MG63 (cell line): ENCODE measurements at regions not wholly inside any gene's neighbourhood (a gene's known extent, or its start where the extent isn't known, plus 50 kb on each side); places are given as distances from the start of the nearest gene placed in this dataset.
A peak's percentile ranks its signal among the peaks of the same experiment; 100 is the strongest.

ENCODE experiments used
- DNase-seq: peaks from one replicate; pipeline ENCODE4 v3.0.0-alpha.2; 2020
- H3K27me3 ChIP-seq: fragments of 250-450 bp; sonication (Bioruptor Pico); 2 replicates; pipeline ENCODE4 v1.5.1; 2020; ENCODE audit warnings: mild to moderate bottlenecking, moderate library complexity
- H3K36me3 ChIP-seq: fragments of 250-450 bp; sonication (Bioruptor Pico); 2 replicates; pipeline ENCODE4 v1.5.1; 2020; ENCODE audit warnings: mild to moderate bottlenecking, moderate library complexity
- H3K4me3 ChIP-seq: fragments of 250-450 bp; sonication (Bioruptor Pico); 2 replicates; pipeline ENCODE4 v1.5.1; 2020; ENCODE audit warnings: mild to moderate bottlenecking, moderate library complexity
- H3K9me3 ChIP-seq: fragments of 250-450 bp; sonication (Bioruptor Pico); 2 replicates; pipeline ENCODE4 v1.5.1; 2020; ENCODE audit warnings: mild to moderate bottlenecking, moderate library complexity

DNA sequence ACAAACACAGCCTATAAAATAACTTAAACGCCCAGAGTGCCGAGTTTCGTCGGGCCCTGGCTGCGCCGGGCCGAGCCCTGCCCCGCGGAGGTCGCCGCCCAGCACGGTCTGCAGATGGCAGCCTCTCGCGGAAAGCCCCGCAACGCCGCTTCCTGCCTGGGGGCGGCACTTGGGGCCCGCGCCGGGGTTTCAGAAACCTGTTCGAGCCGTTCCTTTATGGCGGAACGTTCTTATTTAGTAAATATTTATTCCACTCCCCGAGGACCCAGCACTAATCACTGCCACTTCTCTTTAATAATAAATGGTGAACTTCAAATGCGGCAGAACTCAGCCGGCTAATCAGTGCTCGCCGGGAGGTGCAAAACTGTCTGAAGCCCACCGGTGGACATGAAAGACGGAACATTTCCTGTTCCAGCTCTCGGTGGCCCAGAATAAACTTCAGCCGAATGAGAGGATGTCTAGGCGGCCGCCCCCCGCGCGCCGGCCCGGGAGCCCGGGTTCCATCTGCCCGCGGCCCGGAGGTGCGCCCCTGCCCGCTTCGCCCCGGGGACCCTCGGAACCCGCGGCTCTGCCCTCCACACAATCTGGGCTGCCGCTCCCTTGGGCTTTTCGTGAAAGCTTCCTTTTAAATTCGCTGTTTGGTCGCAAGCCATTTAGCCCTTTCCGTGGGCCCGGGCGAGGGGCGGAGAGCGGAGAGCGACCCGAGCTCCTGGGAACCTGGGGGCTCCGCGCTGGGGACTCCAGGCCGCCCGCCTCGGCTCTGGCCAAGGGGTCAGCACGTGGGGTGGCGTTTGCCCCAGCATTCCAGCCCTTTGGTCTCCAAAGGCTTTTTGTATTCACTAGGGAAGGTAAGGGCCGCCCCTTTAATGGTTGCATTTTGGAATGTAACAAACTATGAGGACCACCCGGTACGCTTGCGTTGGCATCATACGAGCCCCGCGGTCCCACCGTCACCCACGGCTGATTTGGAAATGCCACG lies 110.8 kb upstream of the ATP11B start:
- Histone ChIP-seq H3K36me3 (no peaks in the 10 kb centered on the region), H3K9me3 (no peaks in the 10 kb centered on the region), H3K27me3 (peaks cover 20% of the 10 kb centered on the region), H3K4me3 (peak overlapping the region; percentile 44)
- peak; percentile 66 for DNase-seq

DNA sequence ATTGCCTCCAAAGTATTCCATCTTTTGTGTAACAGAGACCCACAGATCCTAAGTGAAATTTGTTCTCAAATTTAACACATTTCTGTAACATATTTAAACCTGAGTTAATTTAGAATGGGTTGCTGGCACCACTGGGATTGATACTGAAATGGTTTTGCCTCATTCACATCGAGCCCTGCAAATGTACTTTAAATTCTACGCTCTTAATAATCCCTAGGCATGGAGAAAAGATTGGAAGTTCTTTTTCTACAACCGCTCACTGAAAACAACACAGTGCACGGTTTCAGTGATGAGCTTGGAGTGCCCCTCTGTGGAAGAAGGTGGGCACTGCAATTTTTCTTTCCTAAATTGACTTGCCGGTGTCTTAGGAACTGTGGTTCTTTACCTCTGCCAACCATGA lies 109.9 kb upstream of the ATP11B start:
- DNase-seq = peak; percentile 44
- no peaks in the 10 kb centered on the region for H3K36me3 ChIP-seq
- H3K9me3 ChIP-seq = no peaks in the 10 kb centered on the region
- H3K4me3 ChIP-seq = no peak overlapping the region
- peaks cover 20% of the 10 kb centered on the region for H3K27me3 ChIP-seq

DNA sequence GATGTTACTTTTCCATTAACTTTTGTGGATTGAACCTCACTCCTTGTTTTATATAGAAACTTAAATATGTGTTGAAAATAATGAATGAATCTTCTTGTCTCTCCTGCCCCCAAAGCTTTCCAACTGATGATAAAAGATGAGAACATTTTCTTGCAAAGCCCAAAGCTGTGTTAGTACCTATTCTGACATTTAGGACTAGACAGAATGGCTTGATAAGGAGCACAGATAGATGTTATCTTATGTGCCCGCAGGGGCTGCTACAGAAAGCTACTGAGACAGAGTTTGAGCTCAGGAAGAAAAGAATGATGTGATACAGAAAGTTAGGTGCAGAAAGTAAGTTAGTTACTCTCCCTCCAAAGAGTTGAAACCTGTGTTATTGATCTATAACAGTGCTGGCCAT lies 109.4 kb upstream of the ATP11B start:
- DNase-seq = no peak
- Histone ChIP-seq H3K4me3 (no peak overlapping the region), H3K9me3 (no peaks in the 10 kb centered on the region), H3K27me3 (peaks cover 21% of the 10 kb centered on the region), H3K36me3 (no peaks in the 10 kb centered on the region)

DNA sequence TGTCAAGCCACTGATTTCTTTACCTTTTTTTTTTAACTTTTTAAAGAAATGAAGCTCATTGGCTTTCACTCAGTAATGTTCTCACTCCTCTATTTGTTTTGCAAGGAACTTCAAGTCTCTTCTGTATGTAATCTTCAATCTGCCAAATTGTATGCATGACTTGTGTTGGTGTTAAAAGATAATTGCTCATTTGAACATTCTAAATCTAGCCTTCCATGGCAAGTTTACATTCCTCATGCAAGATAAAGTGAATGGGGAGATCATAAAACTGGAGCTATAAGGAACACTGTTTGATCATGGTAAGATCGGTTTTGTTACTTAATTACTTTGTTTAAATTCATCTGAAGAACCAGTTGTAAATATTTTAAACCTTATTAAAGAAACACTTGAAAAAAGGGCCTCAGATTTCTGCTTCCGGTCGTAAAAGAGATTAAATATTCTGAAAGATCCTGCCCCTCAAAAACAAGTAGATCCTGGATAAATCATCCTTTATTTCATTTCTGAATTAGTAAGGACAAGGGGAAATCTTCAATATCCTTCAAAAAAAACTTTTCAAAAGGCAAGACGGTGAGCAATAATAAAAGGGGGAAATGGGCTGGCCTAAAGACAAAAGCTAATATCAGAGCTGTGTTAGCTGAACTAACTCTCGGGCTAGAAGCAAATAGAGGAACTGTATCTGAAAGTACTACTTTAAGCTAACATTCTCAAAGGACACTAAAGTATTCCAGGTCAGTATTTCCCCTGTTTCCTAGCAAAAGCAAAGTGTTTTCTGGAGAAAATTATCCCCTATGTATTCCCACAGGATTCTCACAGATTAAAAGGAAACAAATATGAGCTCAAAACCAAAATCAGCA lies 107.0 kb upstream of the ATP11B start:
- Histone ChIP-seq H3K9me3 (no peaks in the 10 kb centered on the region), H3K4me3 (no peak overlapping the region), H3K27me3 (peaks cover 22% of the 10 kb centered on the region), H3K36me3 (no peaks in the 10 kb centered on the region)
- DNase-seq = no peak

DNA sequence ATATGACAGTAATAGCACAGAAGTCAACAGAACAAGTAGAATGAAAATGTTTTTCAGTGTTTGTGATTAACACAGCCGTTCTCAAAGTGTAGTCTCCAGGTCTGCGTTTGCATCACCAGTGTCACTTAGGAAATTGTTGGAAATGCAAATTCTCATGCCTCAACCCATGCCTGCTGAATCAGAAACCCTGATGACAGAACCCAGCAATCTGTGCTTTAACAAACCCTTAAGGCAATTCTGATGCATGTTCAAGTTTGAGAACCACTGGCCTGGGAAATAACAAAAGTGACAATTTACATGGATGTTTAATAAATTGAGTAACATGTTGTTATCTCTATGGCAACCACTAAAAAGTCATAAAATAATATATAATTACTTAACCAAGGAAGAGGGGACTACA lies 103.1 kb upstream of the ATP11B start:
- Histone ChIP-seq H3K4me3 (no peak overlapping the region), H3K27me3 (peaks cover 13% of the 10 kb centered on the region), H3K36me3 (no peaks in the 10 kb centered on the region), H3K9me3 (no peaks in the 10 kb centered on the region)
- DNase-seq = no peak

DNA sequence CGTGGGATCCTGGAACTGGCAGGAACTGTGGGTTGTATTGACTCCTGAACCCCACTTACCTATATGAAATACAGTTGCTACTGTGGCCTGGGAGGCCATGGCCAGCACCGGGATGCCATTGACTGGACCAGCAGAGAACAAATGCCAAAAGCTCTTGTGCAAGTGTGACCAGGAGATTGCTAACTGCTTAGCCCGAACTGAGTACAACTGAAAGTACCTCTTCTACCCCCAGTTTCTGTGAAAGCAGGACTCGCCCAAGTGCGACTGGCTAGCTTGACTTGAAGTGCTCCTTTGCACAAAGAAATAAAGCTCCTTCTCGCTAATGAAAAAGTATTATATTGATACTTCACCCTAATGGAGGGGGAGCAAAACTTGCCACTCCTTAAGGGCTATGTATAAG lies 101.3 kb upstream of the ATP11B start:
- DNase-seq = no peak
- Histone ChIP-seq H3K36me3 (no peaks in the 10 kb centered on the region), H3K27me3 (peaks cover 3% of the 10 kb centered on the region; the same call in 1 of the 2 replicates)

DNA sequence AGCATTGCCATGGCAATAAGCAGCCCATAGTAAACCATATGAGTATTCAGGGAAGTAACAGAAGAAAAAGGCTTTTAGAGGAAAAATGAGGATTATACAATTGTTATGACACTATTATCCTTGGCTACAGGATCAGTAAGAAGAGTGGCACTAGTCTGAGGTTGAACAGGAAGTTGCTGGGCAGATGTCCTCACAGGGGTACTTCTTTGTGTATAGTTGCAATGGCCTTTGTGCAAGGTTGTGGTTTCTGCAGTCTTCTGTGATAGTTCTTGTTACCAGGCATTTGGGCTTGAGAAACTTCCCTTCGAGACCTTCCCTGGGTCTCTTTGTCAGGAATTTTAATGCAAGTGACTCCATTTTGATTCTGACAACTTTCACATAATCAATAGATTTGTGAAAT lies 100.6 kb upstream of the ATP11B start:
- Histone ChIP-seq H3K4me3 (no peak overlapping the region), H3K36me3 (no peaks in the 10 kb centered on the region), H3K27me3 (peaks cover 2% of the 10 kb centered on the region; the same call in 1 of the 2 replicates), H3K9me3 (no peaks in the 10 kb centered on the region)
- no peak for DNase-seq

More for the DNA sequence above, 101.3 kb upstream of the ATP11B start:
- no peak overlapping the region for H3K4me3 ChIP-seq
- no peaks in the 10 kb centered on the region for H3K9me3 ChIP-seq

DNA sequence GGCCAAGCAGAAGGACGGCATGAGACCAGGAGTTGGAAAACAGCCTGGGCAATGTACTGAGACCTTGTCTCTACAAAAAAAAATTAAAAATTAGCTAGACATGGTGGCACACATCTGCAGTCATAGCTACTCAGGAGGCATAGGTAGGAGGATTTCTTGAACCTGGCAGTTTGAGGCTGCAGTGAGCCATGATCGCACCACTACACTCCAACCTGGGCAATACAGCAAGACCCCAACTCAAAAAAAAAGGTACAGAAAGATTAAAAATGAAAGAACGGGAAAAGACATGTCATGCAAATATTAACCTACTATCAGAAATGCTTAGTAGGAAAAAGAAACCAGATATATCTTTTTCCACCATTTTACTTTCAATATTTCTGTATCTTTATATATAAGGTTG lies 99.6 kb upstream of the ATP11B start:
- Histone ChIP-seq H3K4me3 (no peak overlapping the region), H3K36me3 (no peaks in the 10 kb centered on the region), H3K9me3 (no peaks in the 10 kb centered on the region), H3K27me3 (peaks cover 2% of the 10 kb centered on the region; the same call in 1 of the 2 replicates)
- no peak for DNase-seq

DNA sequence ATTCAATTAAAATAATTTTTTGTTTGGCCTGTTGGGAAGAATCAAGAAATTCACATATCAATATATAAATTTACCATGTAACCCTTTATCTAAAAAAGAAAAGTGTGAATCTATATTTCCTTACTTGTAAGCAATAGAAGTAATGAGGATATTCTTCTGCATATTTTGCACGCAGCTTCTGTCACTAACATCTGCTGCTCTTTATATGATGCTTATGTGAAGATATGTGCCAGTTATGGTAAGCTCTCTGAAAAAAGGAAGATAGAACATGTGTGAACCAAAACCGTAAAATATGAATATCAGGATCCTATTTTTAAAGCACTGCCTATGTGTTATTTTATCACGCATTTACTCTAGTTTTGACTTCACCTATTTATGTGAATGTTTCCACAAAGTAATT lies 96.4 kb upstream of the ATP11B start:
- DNase-seq = no peak
- Histone ChIP-seq H3K27me3 (no peaks in the 10 kb centered on the region), H3K4me3 (no peak overlapping the region), H3K9me3 (no peaks in the 10 kb centered on the region), H3K36me3 (no peaks in the 10 kb centered on the region)

DNA sequence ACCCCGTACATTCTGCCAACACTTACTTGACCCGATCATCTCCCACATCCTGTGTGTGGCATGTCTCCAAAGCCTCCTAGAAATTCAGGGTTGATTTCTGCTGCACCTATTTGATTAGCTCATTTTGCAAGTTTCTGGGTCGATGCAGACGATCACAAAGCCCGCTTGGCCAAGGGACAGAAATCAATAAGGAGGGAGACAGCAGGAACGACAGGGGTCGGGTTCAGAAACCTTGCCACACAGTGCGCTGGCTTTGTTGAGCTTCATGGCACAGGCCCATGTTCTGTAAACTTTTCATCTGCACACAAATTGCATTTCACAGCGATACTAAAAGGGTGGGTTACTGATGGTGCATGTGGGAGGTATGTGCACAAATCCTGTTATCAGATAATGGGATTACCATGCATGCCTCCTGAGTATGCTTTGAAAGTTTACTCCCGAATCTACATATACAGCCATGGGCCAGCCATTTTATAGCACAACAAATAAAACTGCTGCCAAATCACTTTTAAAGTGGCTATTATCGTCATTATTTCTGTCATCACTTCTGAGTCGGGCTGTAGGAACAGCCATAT lies 95.9 kb upstream of the ATP11B start:
- Histone ChIP-seq H3K4me3 (no peak overlapping the region), H3K27me3 (no peaks in the 10 kb centered on the region), H3K36me3 (no peaks in the 10 kb centered on the region), H3K9me3 (no peaks in the 10 kb centered on the region)
- no peak for DNase-seq

DNA sequence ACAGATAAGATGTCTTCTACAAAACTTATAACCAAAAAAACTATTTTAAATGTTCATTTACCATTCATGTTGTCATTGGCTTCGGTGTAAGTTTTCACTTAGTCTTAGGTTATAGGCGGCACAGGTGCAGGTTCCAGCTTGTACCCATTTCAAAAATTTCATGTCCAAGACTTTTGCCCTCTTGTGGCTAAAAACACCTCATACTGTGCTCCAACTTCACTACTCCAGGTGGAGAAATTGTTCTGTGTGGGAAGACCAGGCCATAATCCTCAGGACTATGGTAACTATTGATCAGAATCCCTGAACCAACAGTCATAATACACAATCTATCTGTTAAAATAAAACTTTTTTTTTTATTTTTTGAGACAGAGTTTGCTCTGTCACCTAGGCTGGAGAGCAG lies 95.2 kb upstream of the ATP11B start:
- DNase-seq = no peak
- H3K9me3 ChIP-seq = no peaks in the 10 kb centered on the region
- no peaks in the 10 kb centered on the region for H3K36me3 ChIP-seq

DNA sequence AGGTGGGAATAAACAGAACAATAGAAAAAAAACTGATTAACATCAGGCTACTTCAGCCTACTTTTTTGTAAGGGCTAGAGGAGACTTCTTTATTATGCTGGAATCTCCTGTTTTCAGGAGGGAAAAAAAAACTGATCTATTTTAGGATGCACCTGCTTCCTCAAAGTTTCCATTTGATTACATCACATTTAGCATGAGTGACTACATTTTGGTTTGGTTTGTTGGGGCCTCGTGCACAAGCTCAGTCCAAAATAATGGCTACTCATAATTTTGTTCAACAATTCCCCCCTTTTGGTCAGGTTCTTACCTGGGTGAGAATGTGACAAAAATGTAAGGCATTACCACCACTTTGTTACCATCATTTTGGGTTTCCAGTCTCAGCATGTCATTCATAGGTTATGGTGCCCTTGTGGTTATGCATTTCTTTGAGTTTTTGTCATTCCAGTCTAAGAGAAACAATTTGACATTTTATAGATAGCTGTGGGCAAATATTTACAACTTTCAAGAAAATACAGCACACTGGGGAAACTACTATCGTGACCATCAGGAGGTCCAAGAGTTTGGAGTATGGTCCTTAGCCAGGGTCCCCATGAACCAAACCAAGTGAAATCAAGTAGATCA lies 93.6 kb upstream of the ATP11B start:
- Histone ChIP-seq H3K36me3 (no peaks in the 10 kb centered on the region), H3K9me3 (no peaks in the 10 kb centered on the region), H3K27me3 (no peaks in the 10 kb centered on the region), H3K4me3 (no peak overlapping the region)
- DNase-seq = no peak

More for the DNA sequence above, 95.2 kb upstream of the ATP11B start:
- Histone ChIP-seq H3K27me3 (no peaks in the 10 kb centered on the region), H3K4me3 (no peak overlapping the region)

DNA sequence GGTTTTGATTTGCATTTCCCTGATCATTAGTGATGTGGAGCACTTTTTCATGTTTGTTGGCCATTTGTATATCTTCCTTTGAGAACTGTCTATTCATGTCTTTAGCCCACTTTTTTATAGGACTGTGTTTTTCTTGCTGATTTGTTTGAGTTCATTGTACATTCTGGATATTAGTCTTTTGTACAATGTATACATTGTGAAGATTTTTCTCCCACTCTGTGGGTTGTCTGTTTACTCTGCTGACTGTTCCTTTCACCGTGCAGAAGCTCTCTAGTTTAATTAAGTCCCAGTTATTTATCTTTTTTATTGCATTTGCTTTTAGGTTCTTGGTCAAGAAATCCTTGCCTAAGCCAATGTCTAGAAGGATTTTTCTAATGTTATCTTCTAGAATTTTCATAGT lies 91.1 kb upstream of the ATP11B start:
- Histone ChIP-seq H3K27me3 (no peaks in the 10 kb centered on the region), H3K36me3 (no peaks in the 10 kb centered on the region), H3K4me3 (no peak overlapping the region), H3K9me3 (no peaks in the 10 kb centered on the region)
- DNase-seq = no peak

DNA sequence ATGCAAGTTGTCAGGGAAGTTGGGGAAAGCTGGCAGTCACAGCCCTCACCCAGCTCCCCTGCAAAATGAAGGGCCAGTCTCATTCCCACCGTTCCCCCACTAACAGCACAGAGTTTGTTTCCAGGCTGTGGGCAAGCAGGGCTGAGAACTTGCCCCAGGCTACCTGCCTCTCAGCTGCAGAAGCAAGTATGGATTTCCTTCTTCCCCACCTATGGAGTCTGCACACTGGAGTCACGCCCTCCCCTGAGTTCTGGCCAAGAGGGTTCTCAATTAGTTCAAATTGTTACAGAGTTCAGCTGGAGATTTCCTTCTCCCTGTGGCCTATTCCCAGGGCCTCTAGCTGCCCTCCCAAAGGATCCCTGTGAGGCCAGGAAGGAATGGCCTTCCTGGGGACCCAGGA lies 90.1 kb upstream of the ATP11B start:
- H3K36me3 ChIP-seq = no peaks in the 10 kb centered on the region
- no peak overlapping the region for H3K4me3 ChIP-seq
- no peak for DNase-seq
- H3K27me3 ChIP-seq = no peaks in the 10 kb centered on the region
- H3K9me3 ChIP-seq = no peaks in the 10 kb centered on the region

DNA sequence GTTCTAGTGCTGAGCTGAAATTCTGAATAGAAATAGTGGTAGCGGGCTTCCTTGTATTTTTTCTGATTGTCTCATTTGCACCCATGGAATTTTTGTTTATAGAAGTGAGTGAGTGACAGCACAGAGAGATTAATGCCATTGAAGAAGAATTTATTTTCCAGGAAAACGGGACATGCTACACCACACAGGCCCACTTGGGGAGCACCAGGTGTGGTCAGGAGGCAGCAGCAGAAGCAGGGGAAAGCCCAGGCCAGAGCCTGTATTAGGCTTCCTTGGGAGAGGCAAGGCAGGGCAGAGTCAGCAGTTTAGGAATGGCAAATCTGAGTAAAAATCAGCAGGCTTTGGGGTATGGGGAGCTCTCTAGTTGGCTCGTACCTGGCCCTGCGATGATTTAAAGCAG lies 88.4 kb upstream of the ATP11B start:
- Histone ChIP-seq H3K4me3 (no peak overlapping the region), H3K9me3 (no peaks in the 10 kb centered on the region), H3K36me3 (no peaks in the 10 kb centered on the region), H3K27me3 (no peaks in the 10 kb centered on the region)
- DNase-seq = no peak

DNA sequence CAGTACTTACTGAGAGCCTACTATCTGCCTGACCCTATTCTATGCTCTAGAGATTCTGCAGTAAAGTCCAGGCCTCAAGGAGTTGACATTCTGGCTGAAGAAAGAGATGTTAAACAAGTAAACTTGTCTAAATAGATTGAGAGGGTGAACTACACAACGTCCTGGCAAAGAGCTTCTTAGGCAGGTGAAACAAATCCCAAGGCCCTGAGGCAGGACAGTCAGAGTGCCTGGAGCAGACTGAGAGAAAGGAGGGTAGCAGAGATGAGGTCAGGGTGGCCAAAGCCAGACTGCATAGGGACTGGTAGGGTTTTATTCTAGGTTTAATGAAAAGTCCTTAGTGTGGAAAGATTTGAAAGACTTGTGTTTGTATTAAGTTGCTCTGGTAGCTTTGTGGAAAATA lies 84.5 kb upstream of the ATP11B start:
- Histone ChIP-seq H3K27me3 (no peaks in the 10 kb centered on the region), H3K4me3 (no peak overlapping the region), H3K9me3 (no peaks in the 10 kb centered on the region), H3K36me3 (no peaks in the 10 kb centered on the region)
- no peak for DNase-seq

DNA sequence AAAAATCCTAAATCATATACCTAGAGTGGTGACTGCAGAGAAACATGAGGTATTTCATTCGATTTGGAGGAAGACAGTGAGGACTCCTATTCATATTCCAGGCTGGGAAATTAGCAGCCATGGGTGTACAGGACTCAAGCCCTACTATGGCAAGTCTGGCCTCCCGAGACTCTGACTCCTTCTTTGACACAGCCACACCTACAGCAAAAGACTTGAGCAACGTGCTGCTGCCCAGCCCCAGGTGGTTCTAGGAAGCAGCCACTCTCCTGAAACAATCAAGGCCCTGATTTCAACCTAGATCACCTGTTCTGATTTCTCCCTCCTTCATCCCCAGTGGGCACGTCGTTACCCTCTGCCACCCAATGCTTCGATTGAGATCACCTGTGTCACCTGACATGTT lies 84.0 kb upstream of the ATP11B start:
- no peaks in the 10 kb centered on the region for H3K27me3 ChIP-seq
- H3K36me3 ChIP-seq = no peaks in the 10 kb centered on the region
- no peaks in the 10 kb centered on the region for H3K9me3 ChIP-seq
- no peak overlapping the region for H3K4me3 ChIP-seq
- DNase-seq = no peak
